ENCODE measurements at regions not wholly inside any gene's neighbourhood (a gene's known extent, or its start where the extent isn't known, plus 50 kb on each side); places are given as distances from the start of the nearest gene placed in this dataset.
A peak's percentile ranks its signal among the peaks of the same experiment; 100 is the strongest.
"Not testable (repeated sequence)": the region's sequence is repeated elsewhere in the genome, so short reads cannot be mapped to it uniquely, and the experiment has no call there.

- H3K4me3 ChIP-seq (replicated peaks in 1 of 2; ENCODE audit: low read depth in 2 of 2, low read length in 2 of 2): no peak overlapping the region
- peak in 1 of 2 donors; percentile 57 for DNase-seq (ENCODE audit: low read depth in 2 of 2)
- TF ChIP-seq CTCF (IDR thresholded peaks at IDR 0.05; ENCODE audit: low read depth, low read length): no peak
These were observed 234.1 kb upstream of the DAB2 start for GRCh38 chr5:39658866-39659265.

GRCh38 chr5:39657943-39658342 lies 233.2 kb upstream of the DAB2 start:
- H3K4me3 ChIP-seq (replicated peaks in 1 of 2; ENCODE audit: low read depth in 2 of 2, low read length in 2 of 2): no peak overlapping the region
- no peak for TF ChIP-seq CTCF (IDR thresholded peaks at IDR 0.05; ENCODE audit: low read depth, low read length)
- peak in 1 of 2 donors; percentile 52 for DNase-seq (ENCODE audit: low read depth in 2 of 2)

- DNase-seq (ENCODE audit: low read depth in 2 of 2): no peak
- no peak for TF ChIP-seq CTCF (IDR thresholded peaks at IDR 0.05; ENCODE audit: low read depth, low read length)
These were observed 231.8 kb upstream of the DAB2 start for GRCh38 chr5:39656600-39656999.

GRCh38 chr5:39654715-39655114 lies 229.9 kb upstream of the DAB2 start:
- no peak for DNase-seq (ENCODE audit: low read depth in 2 of 2)
- TF ChIP-seq CTCF (IDR thresholded peaks at IDR 0.05; ENCODE audit: low read depth, low read length): no peak
- H3K4me3 ChIP-seq (replicated peaks in 1 of 2; ENCODE audit: low read depth in 2 of 2, low read length in 2 of 2): no peak overlapping the region

More at GRCh38 chr5:39656600-39656999, 231.8 kb upstream of the DAB2 start:
- no peak overlapping the region for H3K4me3 ChIP-seq (replicated peaks in 1 of 2; ENCODE audit: low read depth in 2 of 2, low read length in 2 of 2)

- not testable (repeated sequence) for DNase-seq (ENCODE audit: low read depth in 2 of 2)
These were observed 227.7 kb upstream of the DAB2 start for GRCh38 chr5:39652481-39652880.

GRCh38 chr5:39652036-39652435 lies 227.3 kb upstream of the DAB2 start:
- H3K4me3 ChIP-seq (replicated peaks in 1 of 2; ENCODE audit: low read depth in 2 of 2, low read length in 2 of 2): no peak overlapping the region
- no peak for DNase-seq (ENCODE audit: low read depth in 2 of 2)
- no peak for TF ChIP-seq CTCF (IDR thresholded peaks at IDR 0.05; ENCODE audit: low read depth, low read length)

More at GRCh38 chr5:39652481-39652880, 227.7 kb upstream of the DAB2 start:
- H3K4me3 ChIP-seq (replicated peaks in 1 of 2; ENCODE audit: low read depth in 2 of 2, low read length in 2 of 2): not testable (repeated sequence)

- no peak for TF ChIP-seq CTCF (IDR thresholded peaks at IDR 0.05; ENCODE audit: low read depth, low read length)
- DNase-seq (ENCODE audit: low read depth in 2 of 2): peak in 1 of 2 donors; percentile 53
- H3K4me3 ChIP-seq (replicated peaks in 1 of 2; ENCODE audit: low read depth in 2 of 2, low read length in 2 of 2): no peak overlapping the region
These were observed 225.4 kb upstream of the DAB2 start for GRCh38 chr5:39650008-39650762.
